Mesenchymal stem cell (in vitro differentiated cells and primary cell): ENCODE measurements at regions not wholly inside any gene's neighbourhood (a gene's known extent, or its start where the extent isn't known, plus 50 kb on each side); places are given as distances from the start of the nearest gene placed in this dataset.

Experiments
- DNase-seq: peaks from one replicate; pipeline ENCODE4 v3.0.0-alpha.2; 2013
- H2AFZ ChIP-seq: one replicate; pipeline ENCODE4 v1.6.1; 2013; ENCODE audit warnings: low read depth, mild to moderate bottlenecking, control low read depth, inconsistent platforms, low read length, moderate library complexity
- H2AK5ac ChIP-seq: 2 replicates; pipeline ENCODE4 v1.6.1; 2013; ENCODE audit warnings: low read length, moderate library complexity, mild to moderate bottlenecking, inconsistent platforms; ENCODE audit not compliant: severe bottlenecking
- H2BK120ac ChIP-seq: one replicate; pipeline ENCODE4 v1.6.1; 2013; ENCODE audit warnings: low read depth, mild to moderate bottlenecking, inconsistent platforms, low read length, moderate library complexity
- H2BK12ac ChIP-seq, 2 experiments: one replicate each; pipeline ENCODE4 v1.6.1; 2013; ENCODE audit warnings: inconsistent platforms in 2 of 2, low read length in 2 of 2, mild to moderate bottlenecking in 2 of 2, moderate library complexity in 2 of 2, control low read depth in 1 of 2
- H2BK15ac ChIP-seq: one replicate; pipeline ENCODE4 v1.6.1; 2013; ENCODE audit warnings: mild to moderate bottlenecking, low read depth, inconsistent platforms; ENCODE audit not compliant: poor library complexity, severe bottlenecking
- H2BK5ac ChIP-seq: 2 replicates; pipeline ENCODE4 v1.6.1; 2013; ENCODE audit warnings: low read depth, mild to moderate bottlenecking, low read length, control low read depth, inconsistent platforms; ENCODE audit not compliant: poor library complexity, severe bottlenecking
- H3K14ac ChIP-seq, 2 experiments: one replicate each; pipeline ENCODE4 v1.6.1; 2013; ENCODE audit warnings: inconsistent platforms in 2 of 2, low read length in 2 of 2, control low read depth in 1 of 2, mild to moderate bottlenecking in 1 of 2, moderate library complexity in 1 of 2
- H3K18ac ChIP-seq, 2 experiments: one replicate each; pipeline ENCODE4 v1.6.1; 2013; ENCODE audit warnings: inconsistent platforms in 2 of 2, low read length in 2 of 2, control low read depth in 1 of 2, low read depth in 1 of 2, mild to moderate bottlenecking in 1 of 2
- H3K23ac ChIP-seq, 2 experiments: one replicate each; pipeline ENCODE4 v1.6.1; 2013; ENCODE audit warnings: inconsistent platforms in 2 of 2, low read length in 2 of 2, mild to moderate bottlenecking in 2 of 2, moderate library complexity in 2 of 2, control low read depth in 1 of 2
- H3K27ac ChIP-seq: 2 replicates; pipeline ENCODE4 v1.5.1; 2013; ENCODE audit warnings: mild to moderate bottlenecking, moderate library complexity, low read length, control low read depth, inconsistent platforms; ENCODE audit not compliant: poor library complexity, severe bottlenecking
- H3K27me3 ChIP-seq, 2 experiments: 2 replicates each; pipeline versions ENCODE4 v1.6.1 to v1.7.0; 2013; ENCODE audit warnings: low read length in 2 of 2, mild to moderate bottlenecking in 2 of 2, moderate library complexity in 2 of 2, control low read depth in 1 of 2, inconsistent platforms in 1 of 2; ENCODE audit not compliant: control insufficient read depth in 1 of 2, insufficient read depth in 1 of 2
- H3K36me3 ChIP-seq, 2 experiments: 2 replicates each; pipeline versions ENCODE4 v1.6.1 to v1.7.0; 2013; ENCODE audit warnings: low read length in 2 of 2, control low read depth in 1 of 2, inconsistent platforms in 1 of 2, low read depth in 1 of 2, mild to moderate bottlenecking in 1 of 2; ENCODE audit not compliant: insufficient read depth in 2 of 2, control insufficient read depth in 1 of 2
- H3K4ac ChIP-seq, 2 experiments: one replicate each; pipeline ENCODE4 v1.6.1; 2013; ENCODE audit warnings: inconsistent platforms in 2 of 2, low read length in 2 of 2, mild to moderate bottlenecking in 2 of 2, moderate library complexity in 2 of 2, control low read depth in 1 of 2, low read depth in 1 of 2
- H3K4me1 ChIP-seq: 2 replicates; pipeline ENCODE4 v1.6.1; 2013; ENCODE audit warnings: low read depth, low read length, control low read depth; ENCODE audit not compliant: control insufficient read depth, insufficient read depth
- H3K4me2 ChIP-seq: 2 replicates; pipeline ENCODE4 v1.6.1; 2013; ENCODE audit warnings: low read length, mild to moderate bottlenecking, inconsistent platforms; ENCODE audit not compliant: poor library complexity, severe bottlenecking
- H3K4me3 ChIP-seq, 2 experiments: 2 replicates each; pipeline versions ENCODE4 v1.5.1 to v1.7.0; 2013; ENCODE audit warnings: low read length in 2 of 2, mild to moderate bottlenecking in 2 of 2, control low read depth in 1 of 2, low read depth in 1 of 2; ENCODE audit not compliant: insufficient read depth in 1 of 2
- H3K79me1 ChIP-seq: replicated peaks from 2 replicates; pipeline ENCODE4 v1.6.1; 2013; ENCODE audit warnings: mild to moderate bottlenecking, control low read depth, low read length, inconsistent platforms; ENCODE audit not compliant: poor library complexity, severe bottlenecking
- H3K9ac ChIP-seq: 2 replicates; pipeline ENCODE4 v1.7.0; 2013; ENCODE audit warnings: mild to moderate bottlenecking, low read length, moderate library complexity
- H3K9me3 ChIP-seq: 2 replicates; pipeline ENCODE4 v1.7.0; 2013; ENCODE audit warnings: mild to moderate bottlenecking, low read length; ENCODE audit not compliant: control insufficient read depth
- H4K8ac ChIP-seq: one replicate; pipeline ENCODE4 v1.6.1; 2013; ENCODE audit warnings: inconsistent platforms, mild to moderate bottlenecking, low read length, moderate library complexity
- H4K91ac ChIP-seq: one replicate; pipeline ENCODE4 v1.6.1; 2013; ENCODE audit warnings: mild to moderate bottlenecking, low read length, inconsistent platforms
- WGBS: methylation state at CpG from one replicate; pipeline ENCODE4 v1.1.7; 2013; ENCODE audit warnings: mixed read lengths; 5-methylcytosine and 5-hydroxymethylcytosine counted together

DNA sequence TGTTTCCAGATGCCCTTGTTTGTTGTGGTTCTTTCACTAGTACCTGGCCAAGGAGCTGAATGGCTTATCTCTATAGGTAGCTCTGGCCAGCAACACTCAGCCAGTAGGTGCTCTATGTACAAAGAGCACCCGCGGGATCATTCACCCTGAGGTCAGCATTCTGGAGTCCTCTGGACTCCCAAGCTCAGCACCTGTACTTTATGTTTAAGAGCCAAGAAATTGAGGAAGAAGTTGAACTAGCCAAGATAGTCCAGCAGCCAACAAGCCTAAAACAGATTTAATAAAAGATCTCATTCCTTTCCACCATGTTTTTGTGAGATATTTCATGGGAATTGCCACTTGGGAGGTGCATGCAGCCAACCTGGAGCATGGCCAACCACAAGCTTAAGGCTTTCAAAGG is 242.6 kb upstream of the PAPPA start:
- no peak overlapping the region for H3K9ac ChIP-seq
- no peak overlapping the region for H2BK15ac ChIP-seq
- H2AK5ac ChIP-seq: no peak overlapping the region
- H3K79me1 ChIP-seq: no peaks in the 10 kb centered on the region
- H3K36me3 ChIP-seq: no peaks in the 10 kb centered on the region
- no peak overlapping the region for H2BK120ac ChIP-seq
- no peak overlapping the region for H3K18ac ChIP-seq
- no peaks in the 10 kb centered on the region for H3K9me3 ChIP-seq
- no peak overlapping the region for H3K4me3 ChIP-seq
- WGBS: 100% methylated on average over 2 of the region's 2 CpGs
- no peak overlapping the region for H3K4ac ChIP-seq
- no peak overlapping the region for H2BK5ac ChIP-seq
- H3K27ac ChIP-seq: no peak overlapping the region
- H3K23ac ChIP-seq: no peak overlapping the region
- H3K4me1 ChIP-seq: no peaks in the 10 kb centered on the region
- H2AFZ ChIP-seq: no peak overlapping the region
- no peak overlapping the region for H4K8ac ChIP-seq
- no peak for DNase-seq
- no peak overlapping the region for H4K91ac ChIP-seq
- H2BK12ac ChIP-seq: no peak overlapping the region
- H3K27me3 ChIP-seq: no peaks in the 10 kb centered on the region
- no peak overlapping the region for H3K14ac ChIP-seq
- no peak overlapping the region for H3K4me2 ChIP-seq

DNA sequence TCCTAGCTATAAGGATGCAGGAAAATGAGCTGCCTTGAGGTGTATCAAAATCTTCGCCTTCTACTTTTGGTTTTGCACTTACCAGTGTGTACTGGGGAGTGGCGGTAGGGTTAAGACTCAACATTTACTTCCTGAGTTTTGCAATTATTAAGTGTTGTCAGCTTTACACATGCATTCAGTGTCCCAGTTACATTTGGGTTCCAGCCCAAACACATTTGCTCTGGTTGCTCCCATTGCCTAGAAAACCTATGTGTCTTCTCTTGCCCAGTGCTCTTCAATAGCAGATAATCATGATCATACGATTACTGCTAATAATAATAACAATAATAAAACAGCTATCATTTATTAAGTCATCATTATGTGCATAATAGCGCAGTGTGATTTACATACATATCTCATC is 241.5 kb upstream of the PAPPA start:
- Histone ChIP-seq H3K23ac (no peak overlapping the region), H2BK15ac (no peak overlapping the region), H3K9me3 (no peaks in the 10 kb centered on the region), H3K36me3 (no peaks in the 10 kb centered on the region), H2AFZ (no peak overlapping the region), H3K4me3 (no peak overlapping the region), H3K4me2 (no peak overlapping the region), H3K79me1 (no peaks in the 10 kb centered on the region), H3K4me1 (peaks cover 2% of the 10 kb centered on the region), H3K4ac (no peak overlapping the region), H3K27me3 (no peaks in the 10 kb centered on the region), H2BK120ac (no peak overlapping the region), H3K27ac (no peak overlapping the region), H3K14ac (no peak overlapping the region), H3K9ac (no peak overlapping the region), H2AK5ac (no peak overlapping the region), H2BK12ac (no peak overlapping the region), H4K91ac (no peak overlapping the region), H4K8ac (no peak overlapping the region), H3K18ac (no peak overlapping the region), H2BK5ac (no peak overlapping the region)
- WGBS: 100% methylated on average over 2 of the region's 4 CpGs
- DNase-seq: no peak

DNA sequence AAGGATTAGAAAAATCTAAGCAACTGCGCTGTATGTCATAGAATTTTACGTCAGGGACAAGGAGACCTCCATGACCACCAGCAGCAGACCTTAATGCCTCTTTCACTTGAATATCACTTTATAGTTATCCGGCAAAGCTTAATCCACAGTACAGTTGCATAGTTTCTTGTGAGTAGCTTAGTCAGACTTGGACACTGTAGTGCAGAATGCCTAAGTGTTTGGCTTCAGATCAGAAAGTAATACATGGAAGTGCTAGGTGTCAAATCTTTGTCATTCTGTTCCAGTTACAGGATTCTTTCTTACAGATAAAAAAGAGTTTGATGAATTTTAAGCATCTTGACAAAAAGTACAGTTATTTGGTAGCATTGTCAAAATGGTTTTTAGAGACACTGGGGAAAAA is 239.9 kb upstream of the PAPPA start:
- Histone ChIP-seq H3K9me3 (no peaks in the 10 kb centered on the region), H2AFZ (no peak overlapping the region), H3K14ac (no peak overlapping the region), H2BK15ac (no peak overlapping the region), H2BK5ac (no peak overlapping the region), H4K91ac (no peak overlapping the region), H2AK5ac (no peak overlapping the region), H3K27me3 (no peaks in the 10 kb centered on the region), H3K18ac (no peak overlapping the region), H3K23ac (no peak overlapping the region), H2BK12ac (peak overlapping the region in 1 of 2 experiments; percentile 50), H3K79me1 (no peaks in the 10 kb centered on the region), H3K4me1 (peaks cover 3% of the 10 kb centered on the region), H3K27ac (peak overlapping the region; percentile 85), H3K4me2 (peak overlapping the region; percentile 43), H4K8ac (no peak overlapping the region), H2BK120ac (no peak overlapping the region), H3K9ac (no peak overlapping the region), H3K36me3 (no peaks in the 10 kb centered on the region), H3K4me3 (no peak overlapping the region), H3K4ac (peak overlapping the region in 1 of 2 experiments; percentile 75)
- WGBS: 97% methylated on average over 3 of the region's 3 CpGs
- peak; percentile 21 for DNase-seq

DNA sequence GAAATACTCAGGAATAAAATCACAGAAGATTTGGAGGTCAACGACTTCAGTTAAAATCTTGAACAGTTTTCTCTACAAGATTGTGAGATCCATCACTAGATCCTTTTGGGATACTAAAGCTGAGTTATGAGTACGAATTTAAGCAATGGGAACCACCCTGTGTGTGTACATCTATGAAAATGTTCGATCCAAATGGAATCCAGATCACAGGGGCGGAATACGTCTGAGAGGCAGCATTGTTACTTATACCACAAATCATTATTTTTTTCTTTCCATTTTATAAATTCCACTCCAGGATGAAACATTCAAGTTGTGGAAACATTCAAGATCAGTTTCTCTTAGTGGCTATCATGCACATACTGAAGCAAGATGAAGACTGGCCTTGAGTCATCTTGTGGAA is 239.3 kb upstream of the PAPPA start:
- Histone ChIP-seq H3K18ac (no peak overlapping the region), H3K9me3 (no peaks in the 10 kb centered on the region), H2BK12ac (peak overlapping the region in 1 of 2 experiments; percentile 56), H2AK5ac (no peak overlapping the region), H3K27me3 (no peaks in the 10 kb centered on the region), H3K9ac (no peak overlapping the region), H3K4me3 (no peak overlapping the region), H3K4ac (no peak overlapping the region), H2BK15ac (no peak overlapping the region), H3K4me2 (no peak overlapping the region), H4K91ac (no peak overlapping the region), H3K4me1 (peaks cover 3% of the 10 kb centered on the region), H3K14ac (no peak overlapping the region), H3K23ac (no peak overlapping the region), H4K8ac (no peak overlapping the region), H3K79me1 (no peaks in the 10 kb centered on the region), H3K36me3 (no peaks in the 10 kb centered on the region), H3K27ac (no peak overlapping the region), H2BK120ac (no peak overlapping the region), H2BK5ac (no peak overlapping the region), H2AFZ (no peak overlapping the region)
- 97% methylated on average over 4 of the region's 5 CpGs for WGBS
- no peak for DNase-seq
